Inflammatory macrophage treated with lipopolysaccharide for 4 hours (primary cell): ENCODE measurements at regions not wholly inside any gene's neighbourhood (a gene's known extent, or its start where the extent isn't known, plus 50 kb on each side); places are given as distances from the start of the nearest gene placed in this dataset.
A peak's percentile ranks its signal among the peaks of the same experiment; 100 is the strongest.

Experiments used
- DNase-seq: peaks from one replicate; pipeline ENCODE4 v3.0.0-alpha.2; 2020

GRCh38 chr7:118298771-118299170 is 74.3 kb downstream of the ANKRD7 start:
- DNase-seq: no peak

- no peak for DNase-seq
These were observed 75.7 kb downstream of the ANKRD7 start for GRCh38 chr7:118300177-118300576.

- no peak for DNase-seq
These were observed 79.6 kb downstream of the ANKRD7 start for GRCh38 chr7:118304100-118304499.

GRCh38 chr7:118305671-118306070 is 81.2 kb downstream of the ANKRD7 start:
- no peak for DNase-seq

GRCh38 chr7:118306771-118307170 is 82.3 kb downstream of the ANKRD7 start:
- no peak for DNase-seq

GRCh38 chr7:118311121-118311836 is 86.8 kb downstream of the ANKRD7 start:
- peak; percentile 88 for DNase-seq

- no peak for DNase-seq
These were observed 87.5 kb downstream of the ANKRD7 start for GRCh38 chr7:118312051-118312450.

GRCh38 chr7:118312966-118313365 is 88.5 kb downstream of the ANKRD7 start:
- DNase-seq: peak; percentile 49

GRCh38 chr7:118324790-118325449 is 100.4 kb downstream of the ANKRD7 start:
- DNase-seq: no peak

- no peak for DNase-seq
These were observed 100.9 kb downstream of the ANKRD7 start for GRCh38 chr7:118325450-118325808.

GRCh38 chr7:118327174-118327573 is 102.7 kb downstream of the ANKRD7 start:
- no peak for DNase-seq

GRCh38 chr7:118328505-118329211 is 104.2 kb downstream of the ANKRD7 start:
- DNase-seq: no peak

GRCh38 chr7:118330388-118330787 is 105.9 kb downstream of the ANKRD7 start:
- no peak for DNase-seq

GRCh38 chr7:118346748-118347147 is 122.2 kb downstream of the ANKRD7 start:
- DNase-seq: no peak

- no peak for DNase-seq
These were observed 125.1 kb downstream of the ANKRD7 start for GRCh38 chr7:118349604-118350003.

- no peak for DNase-seq
These were observed 125.8 kb downstream of the ANKRD7 start for GRCh38 chr7:118350260-118350659.

- DNase-seq: peak; percentile 11
These were observed 128.5 kb downstream of the ANKRD7 start for GRCh38 chr7:118352867-118353453.

- no peak for DNase-seq
These were observed 141.9 kb downstream of the ANKRD7 start for GRCh38 chr7:118366363-118366762.

- no peak for DNase-seq
These were observed 144.5 kb downstream of the ANKRD7 start for GRCh38 chr7:118368958-118369357.

GRCh38 chr7:118369987-118370386 is 145.5 kb downstream of the ANKRD7 start:
- no peak for DNase-seq

GRCh38 chr7:118372530-118372929 is 148.0 kb downstream of the ANKRD7 start:
- DNase-seq: no peak

- DNase-seq: no peak
These were observed 165.1 kb downstream of the ANKRD7 start for GRCh38 chr7:118389629-118390028.

GRCh38 chr7:118404211-118404610 is 179.7 kb downstream of the ANKRD7 start:
- DNase-seq: no peak

GRCh38 chr7:118418433-118418832 is 193.9 kb downstream of the ANKRD7 start:
- no peak for DNase-seq
